K562 (cell line): ENCODE measurements at regions not wholly inside any gene's neighbourhood (a gene's known extent, or its start where the extent isn't known, plus 50 kb on each side); places are given as distances from the start of the nearest gene placed in this dataset.

Experiments used
- ATAC-seq: fragments of 200-7000 bp; cut with Tn5 transposase; 3 replicates; pipeline ENCODE4 v1.9.1; 2020; ENCODE audit warnings: moderate library complexity
- BruUV-seq: library from RNA; stranded (reverse); fragments of 400-500 nt; replicated peaks from 2 replicates; lab custom pipeline; 2021; lab: Mats Ljungman, UMichigan
- CTCF ChIA-PET: fragments of 300-600 bp; formaldehyde crosslinking; extraction: SDS; loops from one replicate; lab custom pipeline; 2021; ENCODE audit warnings: low intra/inter-chr PET ratio; lab: Yijun Ruan, JAX
- POLR2A ChIA-PET: fragments of 300-600, 350-650 bp; sonication (Branson Sonifier 250); formaldehyde crosslinking; extraction: SDS; loops from one replicate; lab custom pipeline; 2021; ENCODE audit warnings: antibody characterized with exemption, inconsistent platforms; lab: Yijun Ruan, JAX
- DNase-seq, 4 experiments: peaks; one replicate each; pipeline versions ENCODE4 v3.0.0 to v3.0.0-alpha.2; 2011 to 2018; ENCODE audit warnings: low spot score in 3 of 4, mixed read lengths in 3 of 4; ENCODE audit errors: extremely low read depth in 1 of 4
- FAIRE-seq: peaks from 2 replicates; lab custom pipeline; 2011; peaks lifted over from hg19 to GRCh38; lab: Jason Lieb, UNC
- H2AFZ ChIP-seq: 2 replicates; pipeline ENCODE4 v1.6.0; 2011; ENCODE audit warnings: low read depth, low read length, control low read depth, inconsistent platforms
- H3K27ac ChIP-seq: fragments of 200-600 bp; 3 replicates; pipeline ENCODE4 v1.8.0; 2011; ENCODE audit warnings: low read depth, mild to moderate bottlenecking, control low read depth, inconsistent platforms, low read length, moderate library complexity, mixed read lengths; ENCODE audit errors: extremely low read depth
- H3K27me3 ChIP-seq, 2 experiments: fragments of 300-600 bp in 1 of 2; 2 replicates in 1 of 2; 3 replicates in 1 of 2; pipeline versions ENCODE4 v1.6.0 to v1.8.0; 2011; ENCODE audit warnings: inconsistent platforms in 2 of 2, low read length in 2 of 2, mild to moderate bottlenecking in 1 of 2, mixed read lengths in 1 of 2, moderate library complexity in 1 of 2; ENCODE audit not compliant: control insufficient read depth in 2 of 2, insufficient read depth in 2 of 2
- H3K36me3 ChIP-seq: fragments of 300-600 bp; 3 replicates; pipeline ENCODE4 v1.8.0; 2011; ENCODE audit warnings: mild to moderate bottlenecking, low read length, inconsistent platforms; ENCODE audit not compliant: control insufficient read depth, insufficient read depth
- H3K4me1 ChIP-seq, 2 experiments: fragments of 200-600 bp in 1 of 2; replicated peaks in 1 of 2; 2 replicates in 1 of 2; 3 replicates in 1 of 2; pipeline versions ENCODE4 v1.5.1 to v1.8.0; 2011; ENCODE audit warnings: inconsistent platforms in 2 of 2, low read length in 2 of 2, mild to moderate bottlenecking in 1 of 2, mixed read lengths in 1 of 2, moderate library complexity in 1 of 2; ENCODE audit not compliant: control insufficient read depth in 2 of 2, insufficient read depth in 2 of 2
- H3K4me2 ChIP-seq: 2 replicates; pipeline ENCODE4 v1.6.1; 2011; ENCODE audit warnings: low read length, control low read depth, inconsistent platforms, mixed read lengths; ENCODE audit not compliant: insufficient read depth
- H3K4me3 ChIP-seq: fragments of 200-600 bp; sonication (generic), shearing (Covaris generic); 2 replicates; pipeline ENCODE4 v1.5.1; 2016; ENCODE audit warnings: control low read depth, inconsistent platforms
- H3K79me2 ChIP-seq: fragments of 200-600 bp; 3 replicates; pipeline ENCODE4 v1.8.0; 2011; ENCODE audit warnings: low read length, inconsistent platforms; ENCODE audit not compliant: control insufficient read depth, insufficient read depth
- H3K9ac ChIP-seq, 2 experiments: 2 replicates each; pipeline versions ENCODE4 v1.6.0 to v1.6.1; 2011; ENCODE audit warnings: low read depth in 2 of 2, low read length in 2 of 2, control low read depth in 1 of 2, inconsistent platforms in 1 of 2, mild to moderate bottlenecking in 1 of 2, mixed read lengths in 1 of 2; ENCODE audit not compliant: insufficient read depth in 1 of 2
- H3K9me1 ChIP-seq: one replicate; pipeline ENCODE4 v1.6.0; 2011; ENCODE audit warnings: inconsistent platforms, mild to moderate bottlenecking, low read length, moderate library complexity; ENCODE audit not compliant: control insufficient read depth, insufficient read depth
- H3K9me3 ChIP-seq: replicated peaks from 2 replicates; pipeline ENCODE4 v1.5.1; 2011; ENCODE audit warnings: low read depth, low read length, inconsistent platforms; ENCODE audit not compliant: control insufficient read depth, insufficient read depth
- H4K20me1 ChIP-seq: replicated peaks from 2 replicates; pipeline ENCODE4 v1.6.1; 2011; ENCODE audit warnings: low read length, inconsistent platforms, mixed read lengths; ENCODE audit not compliant: control insufficient read depth, insufficient read depth
- CBFA2T2 ChIP-seq: fragments of 450-650 bp; conservative IDR thresholded peaks from 2 replicates; pipeline ENCODE4 v1.6.1; 2017; ENCODE audit warnings: mild to moderate bottlenecking
- FOXK2 ChIP-seq, 2 experiments: fragments of 450-650 bp; IDR thresholded peaks in 1 of 2; conservative IDR thresholded peaks in 1 of 2; 2 replicates each; pipeline ENCODE4 v1.6.1; 2016; ENCODE audit warnings: low read depth in 2 of 2, mild to moderate bottlenecking in 1 of 2
- JUN ChIP-seq, 2 experiments: sonication (generic) in 1 of 2; formaldehyde crosslinking in 1 of 2; IDR thresholded peaks; 2 replicates each; pipeline versions ENCODE4 v1.6.1 to v1.8.0; 2012 to 2022; ENCODE audit warnings: borderline replicate concordance in 2 of 2, mild to moderate bottlenecking in 2 of 2, improper control_type of control experiment in 1 of 2, low read depth in 1 of 2, low read length in 1 of 2, missing genetic modification reagents in 1 of 2
- MIER1 ChIP-seq: fragments of 450-650 bp; IDR thresholded peaks from 2 replicates; pipeline ENCODE4 v1.6.1; 2016; ENCODE audit warnings: antibody characterized with exemption, mild to moderate bottlenecking, low read depth
- NCOR1 ChIP-seq: fragments of 450-650 bp; IDR thresholded peaks from 2 replicates; pipeline ENCODE4 v1.6.1; 2016; ENCODE audit warnings: mild to moderate bottlenecking, moderate library complexity
- NR2C2 ChIP-seq, 2 experiments: fragments of 200-800 bp in 1 of 2; sonication (Bioruptor generic) in 1 of 2; sonication (generic) in 1 of 2; formaldehyde crosslinking in 1 of 2; IDR thresholded peaks; 2 replicates each; pipeline versions ENCODE4 v1.6.1 to v1.8.0; 2016 to 2022; ENCODE audit warnings: mild to moderate bottlenecking in 1 of 2, missing compliant biosample characterization in 1 of 2, missing genetic modification characterization in 1 of 2, missing genetic modification reagents in 1 of 2
- PYGO2 ChIP-seq: fragments of 450-650 bp; IDR thresholded peaks from 2 replicates; pipeline ENCODE4 v1.6.1; 2016; ENCODE audit warnings: mild to moderate bottlenecking, missing genetic modification characterization, moderate library complexity, missing compliant biosample characterization
- RBBP5 ChIP-seq: fragments of 200-600 bp; sonication (generic); IDR thresholded peaks from 2 replicates; pipeline ENCODE4 v1.6.1; 2012; ENCODE audit warnings: borderline replicate concordance, mild to moderate bottlenecking, low read length, control low read depth, inconsistent platforms; ENCODE audit not compliant: insufficient read depth, poor library complexity, severe bottlenecking
- RBM25 ChIP-seq: fragments of 200-400 bp; formaldehyde crosslinking; IDR thresholded peaks from 2 replicates; pipeline ENCODE4 v1.6.1; 2018; ENCODE audit warnings: low read length, low read depth, moderate library complexity; ENCODE audit not compliant: severe bottlenecking
- TRIM24 ChIP-seq, 2 experiments: fragments of 450-650 bp; IDR thresholded peaks; 2 replicates each; pipeline ENCODE4 v1.6.1; 2016
- ZNF143 ChIP-seq: sonication (generic); formaldehyde crosslinking; IDR thresholded peaks from 2 replicates; pipeline ENCODE4 v1.9.0; 2022; ENCODE audit warnings: mild to moderate bottlenecking, missing genetic modification reagents
- WGBS: fragments of 100-300 bp; shearing (Covaris generic); methylation state at CpG from one replicate; pipeline ENCODE4 v1.1.6; 2016; ENCODE audit warnings: low coverage, mixed read lengths; ENCODE audit not compliant: insufficient coverage; ENCODE audit errors: missing lambda C conversion rate; 5-methylcytosine and 5-hydroxymethylcytosine counted together
- in situ Hi-C: fragments of 300-500 bp; cut with MboI; formaldehyde crosslinking; loops from 4 replicates; pipeline ENCODE4 v1.15.0; 2018; ENCODE audit warnings: inconsistent platforms, mixed read lengths
- intact Hi-C: fragments of 100-400 bp; cut with micrococcal nuclease; formaldehyde crosslinking; loops from 2 replicates; pipeline ENCODE4 v1.14.2; 2022

DNA sequence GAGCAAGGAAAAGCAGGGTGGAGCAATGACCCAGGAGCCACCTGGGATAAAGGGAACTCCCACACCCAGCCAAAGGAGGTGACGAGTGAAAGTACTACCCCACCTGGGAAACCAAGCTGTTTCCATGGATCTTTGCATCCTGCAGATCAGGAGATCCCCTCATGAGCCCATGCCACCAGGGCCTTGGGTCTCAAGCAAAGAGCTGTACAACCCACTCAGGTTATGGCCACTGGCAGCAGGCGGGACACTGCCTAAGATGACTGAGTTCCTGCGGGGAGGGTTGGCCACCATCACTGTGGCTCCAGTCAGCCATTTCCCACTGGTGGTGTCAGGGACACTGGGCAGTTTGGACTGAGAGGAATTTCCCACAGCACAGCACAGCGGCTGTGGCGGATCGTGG lies 225.7 kb downstream of the CDH9 start (continued):
- no peak for TF ChIP-seq FOXK2 (conservative IDR thresholded peaks at IDR 0.05 in 1 of 2, IDR thresholded peaks at IDR 0.05 in 1 of 2; ENCODE audit: low read depth in 2 of 2)

DNA sequence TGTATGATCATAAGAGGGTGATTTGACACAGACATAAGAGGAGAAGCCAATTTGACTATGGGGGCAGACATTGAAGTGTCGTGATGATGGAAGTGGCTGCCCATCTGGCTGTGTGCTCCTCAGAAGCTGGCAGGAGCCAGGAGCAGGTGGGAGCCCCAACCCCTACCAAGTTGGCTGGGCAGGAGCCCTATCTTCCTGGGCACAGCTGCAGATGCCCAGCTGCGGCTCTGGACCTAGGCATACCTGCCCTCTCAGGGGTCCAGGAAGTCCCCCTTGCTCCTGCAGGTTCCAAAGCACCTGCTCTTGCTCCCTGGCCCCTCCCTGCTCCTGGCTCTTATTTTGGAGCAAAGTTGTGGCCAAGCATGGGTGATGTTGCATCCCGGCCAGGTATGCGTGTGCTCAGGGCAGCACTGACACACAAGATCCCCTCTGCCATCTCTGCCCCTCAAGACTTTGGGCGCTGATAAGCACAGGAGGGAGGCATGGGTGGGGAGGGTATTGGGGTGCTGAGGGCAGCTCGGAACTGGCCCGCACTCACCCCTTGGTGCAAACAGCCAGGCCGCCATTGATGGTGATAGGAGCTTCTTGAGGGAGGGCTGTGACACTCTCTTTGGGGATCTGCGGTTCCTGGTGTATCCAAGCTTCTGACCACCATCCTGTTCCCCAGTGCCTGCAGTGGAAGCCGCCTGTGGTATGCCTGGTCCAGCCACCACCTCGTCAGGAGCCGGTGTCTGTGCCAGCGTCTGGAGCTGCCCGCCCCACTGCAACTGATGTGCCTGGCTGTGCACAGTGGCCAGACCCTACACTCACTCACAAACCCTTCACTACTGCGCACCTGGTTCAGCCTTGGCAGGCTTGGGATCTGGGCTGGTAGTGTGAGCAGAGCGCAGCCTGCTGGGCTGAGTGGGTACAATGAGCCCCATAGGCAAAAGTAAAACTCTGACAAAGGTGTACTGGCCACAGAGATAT lies 230.9 kb downstream of the CDH9 start:
- H3K27me3 ChIP-seq: no peaks in the 10 kb centered on the region
- H3K4me1 ChIP-seq: no peaks in the 10 kb centered on the region
- no peak overlapping the region for H3K4me3 ChIP-seq
- peaks cover 4% of the 10 kb centered on the region; the same call in 1 of the 2 replicates for H3K9me3 ChIP-seq
- in situ Hi-C loops: no loop called here
- POLR2A ChIA-PET: no interaction called here
- DNase-seq (no peak), ATAC-seq (no peak), FAIRE-seq (no peak)
- WGBS: 5% methylated on average over 16 of the region's 16 CpGs
- no TSS peak for BruUV-seq
- no peaks in the 10 kb centered on the region for H4K20me1 ChIP-seq
- no peaks in the 10 kb centered on the region for H3K9me1 ChIP-seq
- no peak overlapping the region for H3K27ac ChIP-seq
- H3K36me3 ChIP-seq: no peaks in the 10 kb centered on the region
- TF ChIP-seq TRIM24 (IDR thresholded peaks at IDR 0.05): no peak
- no peak for TF ChIP-seq PYGO2
- TF ChIP-seq RBM25: no peak
- TF ChIP-seq NCOR1: no peak
- no peak for TF ChIP-seq CBFA2T2
- TF ChIP-seq JUN (IDR thresholded peaks at IDR 0.05; ENCODE audit: borderline replicate concordance, low read depth, low read length): no peak
- no peak for TF ChIP-seq JUN (CRISPR knock-in tag; IDR thresholded peaks at IDR 0.05; ENCODE audit: borderline replicate concordance)
- no peak for TF ChIP-seq NR2C2 (CRISPR knock-in tag; IDR thresholded peaks at IDR 0.05)
- TF ChIP-seq NR2C2 (tag; IDR thresholded peaks at IDR 0.05): no peak
- no peak for TF ChIP-seq MIER1
- TF ChIP-seq ZNF143 (CRISPR knock-in tag): no peak
- TF ChIP-seq RBBP5: no peak
- CTCF ChIA-PET: no interaction called here
- intact Hi-C loops: no loop called here
- no peaks in the 10 kb centered on the region for H3K79me2 ChIP-seq
- no peak overlapping the region for H3K4me2 ChIP-seq
- H2AFZ ChIP-seq: no peak overlapping the region
- no peak overlapping the region for H3K9ac ChIP-seq
